Raji (cell line): ENCODE measurements at regions not wholly inside any gene's neighbourhood (a gene's known extent, or its start where the extent isn't known, plus 50 kb on each side); places are given as distances from the start of the nearest gene placed in this dataset.

Source experiments
- POLR2A ChIP-seq: IDR thresholded peaks from 2 replicates; pipeline ENCODE4 v1.6.1; 2011; ENCODE audit warnings: low read depth, low read length, control low read depth; ENCODE audit not compliant: insufficient read depth

DNA sequence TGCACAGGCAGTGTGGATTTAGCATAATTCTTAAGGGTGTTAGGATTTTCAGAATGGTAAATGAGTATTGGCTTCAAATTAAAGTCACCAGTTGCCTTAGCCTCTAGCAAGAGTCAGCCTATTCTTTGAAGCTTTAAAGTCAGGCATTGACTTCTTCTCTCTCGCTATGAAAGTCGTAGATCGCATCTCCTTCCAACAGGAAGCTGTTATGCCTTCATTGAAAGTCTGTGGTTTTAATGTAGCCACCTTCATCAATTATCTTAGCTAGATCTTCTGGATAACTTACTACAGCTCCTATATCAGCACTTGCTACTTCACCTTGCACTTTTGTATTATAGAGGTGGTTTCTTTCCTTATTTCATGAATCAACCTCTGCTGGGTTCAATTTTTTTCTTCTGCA, 320.2 kb downstream of the PTPRC start:
- no peak for TF ChIP-seq POLR2A

DNA sequence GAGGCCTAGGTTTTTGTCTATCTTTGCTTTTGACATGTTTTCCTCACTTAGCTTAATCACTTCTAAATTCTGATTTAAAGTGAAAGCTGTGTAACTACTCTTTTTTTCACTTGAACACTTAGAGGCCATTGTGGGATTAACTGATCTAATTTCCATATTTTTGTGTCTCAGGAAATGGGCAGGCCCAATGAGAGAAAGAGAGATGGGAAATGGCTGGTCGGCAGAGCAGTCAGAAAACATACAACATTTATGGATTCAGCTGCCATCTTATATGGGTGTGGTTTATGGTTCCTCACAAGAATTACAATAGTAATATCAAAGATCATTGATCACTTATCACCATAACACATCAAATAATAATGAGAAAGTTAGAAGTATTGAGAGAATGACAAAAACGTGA, 320.8 kb downstream of the PTPRC start:
- no peak for TF ChIP-seq POLR2A

DNA sequence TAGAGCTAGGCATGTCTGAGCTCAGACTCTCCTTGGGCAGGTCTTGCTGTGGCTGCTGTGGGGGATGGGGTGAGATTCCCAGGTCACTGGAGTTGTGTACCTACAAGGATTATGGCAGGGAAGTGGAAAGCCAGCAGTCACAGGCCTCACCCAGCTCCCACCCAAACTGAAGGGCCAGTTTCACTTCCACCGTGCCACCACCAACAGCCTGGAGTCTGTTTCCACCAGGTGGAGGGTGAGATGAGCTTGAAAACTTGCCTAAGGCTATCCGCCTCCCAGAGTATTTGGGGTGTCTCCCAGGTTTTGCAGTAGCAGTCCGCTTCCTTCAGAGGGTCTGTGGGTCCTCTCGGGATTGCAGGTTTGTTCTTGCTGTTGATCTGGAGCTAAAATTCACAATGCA, 327.7 kb downstream of the PTPRC start:
- no peak for TF ChIP-seq POLR2A

DNA sequence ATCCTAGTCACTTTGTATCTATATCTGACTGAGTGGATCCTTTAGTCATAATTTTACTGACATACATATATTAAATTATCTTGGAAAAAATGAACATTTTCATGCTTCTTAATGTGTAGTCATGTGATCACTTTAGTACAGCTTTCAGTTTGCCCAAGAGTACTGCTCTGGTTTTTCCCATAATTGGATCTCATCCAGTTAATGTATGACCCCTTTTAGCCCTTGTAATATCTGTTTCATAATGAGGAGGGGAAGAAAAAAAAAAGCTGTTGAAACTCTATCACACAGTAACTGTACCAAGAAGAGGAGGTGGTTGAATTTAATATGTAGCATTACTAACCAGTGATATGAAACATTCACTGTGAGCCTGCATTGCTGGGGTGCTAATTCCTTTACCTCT, 328.7 kb downstream of the PTPRC start:
- no peak for TF ChIP-seq POLR2A

DNA sequence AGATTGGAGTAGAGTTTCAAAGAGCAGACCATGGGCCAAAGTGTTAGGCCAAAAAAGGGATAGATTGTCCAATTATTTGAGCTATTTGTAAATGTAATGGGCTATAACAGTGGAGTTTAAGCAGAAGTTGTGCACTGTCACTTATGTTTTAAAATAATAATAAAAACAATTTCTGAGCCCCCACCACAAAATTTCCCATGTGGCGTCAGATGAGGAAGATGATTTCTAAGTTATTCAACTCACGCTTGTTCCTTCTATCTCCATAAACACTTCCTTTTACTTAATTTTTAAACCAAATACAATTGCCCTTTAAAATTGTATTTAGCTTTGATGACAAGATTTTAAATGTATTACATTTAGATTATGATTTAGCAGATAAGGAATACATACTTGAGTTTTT, 330.0 kb downstream of the PTPRC start:
- no peak for TF ChIP-seq POLR2A

DNA sequence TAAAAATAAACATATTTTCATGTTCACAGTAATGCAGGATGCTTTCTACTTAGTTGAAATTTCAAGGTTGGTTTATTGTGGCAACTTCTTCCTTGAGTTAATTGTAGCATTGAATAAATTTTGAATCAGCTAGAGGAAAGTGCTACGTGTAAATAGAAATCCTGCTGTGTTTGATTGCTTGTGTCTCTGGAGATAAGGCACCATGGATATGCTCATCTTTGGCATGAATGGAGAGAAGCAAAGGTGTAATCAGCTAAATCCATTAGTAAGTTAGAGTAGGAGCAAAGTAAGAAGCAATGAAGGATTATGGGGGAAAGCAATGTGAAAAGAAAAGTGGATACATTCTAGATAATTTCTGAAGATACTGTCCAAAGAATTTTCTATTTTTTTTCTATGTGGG, 331.1 kb downstream of the PTPRC start:
- TF ChIP-seq POLR2A: no peak

DNA sequence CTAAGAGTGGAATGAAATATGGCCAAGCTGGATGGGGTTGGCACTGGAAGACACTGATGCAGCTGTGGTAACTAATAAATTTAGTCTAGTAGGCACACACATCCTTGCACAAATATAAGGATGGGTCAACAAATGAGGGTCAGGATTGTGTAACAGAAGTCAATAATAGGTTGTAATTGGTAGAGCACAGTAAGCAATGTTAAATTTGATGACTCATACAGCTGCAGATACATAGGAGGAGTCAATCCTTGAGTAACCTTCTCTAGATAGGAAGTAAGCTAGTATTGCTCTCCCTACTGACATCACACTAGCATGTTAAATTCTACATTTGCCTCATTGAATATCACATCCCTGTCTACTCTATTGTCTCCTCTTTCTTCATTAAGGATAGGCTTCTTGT, 332.1 kb downstream of the PTPRC start:
- no peak for TF ChIP-seq POLR2A

DNA sequence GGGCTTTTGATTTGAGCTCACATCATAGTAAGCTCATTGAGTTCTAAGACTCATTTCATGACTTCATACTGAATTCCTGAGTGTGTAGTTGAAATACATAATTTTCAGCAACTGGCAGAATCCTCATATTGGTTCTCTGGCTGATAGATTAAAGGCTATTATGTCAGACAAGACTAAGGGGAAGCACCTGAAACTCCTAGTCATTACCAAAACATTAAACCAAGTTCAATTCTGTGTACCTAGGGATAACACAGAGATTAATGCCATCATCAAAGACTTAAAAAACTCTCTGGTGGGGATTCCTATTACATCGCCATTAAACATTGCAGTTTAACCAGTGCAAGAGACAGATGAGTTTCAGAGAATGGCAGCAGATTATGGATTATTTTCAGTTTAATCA, 339.1 kb downstream of the PTPRC start:
- TF ChIP-seq POLR2A: no peak

DNA sequence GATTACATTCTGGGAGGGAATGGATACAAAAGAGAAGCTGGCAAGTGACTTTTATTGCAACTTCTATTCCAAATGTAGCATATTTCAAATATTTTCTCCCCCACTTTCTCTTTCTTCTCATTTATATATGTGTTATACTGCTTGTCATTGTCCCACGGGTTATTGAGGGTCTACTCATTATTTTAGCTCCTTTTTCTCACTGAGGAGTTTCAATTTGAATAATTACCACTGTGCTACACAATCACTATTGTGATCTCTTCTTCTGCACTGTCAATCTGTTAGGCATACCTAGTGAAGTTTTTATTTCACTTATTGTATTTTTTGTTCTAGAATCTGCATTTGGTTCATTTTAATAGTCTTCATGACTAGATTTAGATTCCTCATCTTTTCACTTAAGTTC, 339.7 kb downstream of the PTPRC start:
- TF ChIP-seq POLR2A: no peak

DNA sequence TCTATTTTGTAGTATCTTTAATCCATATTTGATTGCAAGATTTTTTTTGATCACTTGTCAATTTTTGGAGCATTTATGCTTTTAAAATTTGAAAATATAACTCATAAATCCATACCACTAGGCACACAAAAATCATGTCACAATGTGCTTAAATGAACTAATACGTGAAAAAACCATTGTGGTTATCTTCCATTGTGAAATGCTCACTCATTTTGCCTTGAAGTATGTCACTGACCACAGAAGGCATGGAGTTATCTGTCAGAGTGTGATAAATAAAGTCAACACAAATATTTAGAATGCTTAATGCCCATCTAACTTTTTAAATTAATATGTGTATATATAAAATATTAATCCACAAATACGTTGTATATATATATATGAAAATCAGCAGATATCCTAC, 347.2 kb downstream of the PTPRC start:
- TF ChIP-seq POLR2A: no peak

DNA sequence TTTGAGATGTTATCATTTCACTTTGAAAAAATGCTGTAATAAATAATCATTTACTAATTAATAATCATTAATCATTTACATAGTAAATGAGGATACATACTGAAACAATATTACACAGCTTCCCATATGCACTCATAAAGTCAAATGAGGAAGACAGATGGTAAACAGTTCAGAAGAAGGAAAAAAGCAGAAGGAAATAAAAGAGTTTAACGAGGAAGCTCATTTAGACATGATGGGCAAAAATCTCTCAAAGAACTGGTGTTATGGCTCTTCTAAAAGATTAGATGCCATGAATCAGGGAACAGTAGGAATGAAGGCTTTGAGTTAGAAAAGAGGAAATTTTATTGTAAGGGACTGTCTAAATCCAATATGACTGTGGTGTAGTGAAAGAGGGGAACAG, 347.6 kb downstream of the PTPRC start:
- no peak for TF ChIP-seq POLR2A

DNA sequence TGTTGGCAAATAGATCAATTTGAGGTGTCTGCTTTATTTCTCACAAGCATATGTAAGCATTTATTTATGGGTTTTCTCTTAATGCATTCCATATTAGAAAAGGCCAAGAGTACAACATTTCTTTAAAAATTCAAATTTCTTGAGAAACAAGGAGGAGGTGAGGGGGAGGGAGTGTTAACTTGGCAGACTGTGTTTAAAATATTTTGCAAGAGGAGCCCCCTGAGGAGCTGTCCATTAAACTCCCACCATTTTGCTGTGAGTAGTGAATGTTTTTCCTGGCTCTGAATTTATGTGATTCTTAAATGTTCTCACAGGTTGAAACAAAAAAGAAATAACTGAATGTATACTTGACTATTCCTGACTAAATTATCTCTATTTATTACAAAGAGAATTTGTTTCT, 363.8 kb downstream of the PTPRC start:
- no peak for TF ChIP-seq POLR2A

DNA sequence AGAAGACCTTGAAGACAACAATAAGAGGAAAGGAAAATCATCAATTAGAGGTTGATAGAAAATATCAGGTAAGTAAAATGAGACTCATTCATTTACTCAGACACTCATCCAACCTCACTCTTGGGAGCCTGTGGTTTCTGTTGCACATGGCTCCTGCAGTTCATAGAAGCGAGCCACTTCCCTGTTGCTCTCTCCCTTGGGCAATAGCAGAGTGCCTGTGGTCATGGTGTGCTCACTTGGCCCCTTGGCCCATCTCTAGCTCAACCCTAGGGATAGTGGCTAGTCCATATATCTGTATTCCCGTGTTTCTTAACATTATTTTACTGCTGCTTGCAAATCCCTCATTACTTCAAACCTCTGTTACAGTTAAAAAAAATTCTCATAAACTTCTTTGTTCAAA, 368.6 kb downstream of the PTPRC start:
- TF ChIP-seq POLR2A: no peak

DNA sequence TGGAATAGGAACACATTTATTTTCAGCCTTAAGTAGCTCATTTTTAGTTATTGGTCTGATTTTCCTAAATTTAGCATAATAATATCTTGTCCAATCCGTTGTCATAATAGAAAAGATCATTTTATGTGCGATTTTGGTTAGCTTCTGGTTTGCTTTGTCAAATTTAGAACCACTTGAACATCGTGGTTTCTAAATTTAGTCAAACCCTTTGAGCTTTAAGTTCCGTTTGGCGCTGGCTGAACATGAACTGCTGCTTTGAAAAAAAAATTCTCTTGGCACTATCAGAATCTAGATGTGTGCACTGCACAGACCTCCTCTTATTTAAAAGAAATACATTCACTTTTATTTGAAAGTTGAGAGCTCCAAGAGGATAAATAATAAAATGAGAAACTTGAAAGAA, 370.6 kb downstream of the PTPRC start:
- TF ChIP-seq POLR2A: no peak

DNA sequence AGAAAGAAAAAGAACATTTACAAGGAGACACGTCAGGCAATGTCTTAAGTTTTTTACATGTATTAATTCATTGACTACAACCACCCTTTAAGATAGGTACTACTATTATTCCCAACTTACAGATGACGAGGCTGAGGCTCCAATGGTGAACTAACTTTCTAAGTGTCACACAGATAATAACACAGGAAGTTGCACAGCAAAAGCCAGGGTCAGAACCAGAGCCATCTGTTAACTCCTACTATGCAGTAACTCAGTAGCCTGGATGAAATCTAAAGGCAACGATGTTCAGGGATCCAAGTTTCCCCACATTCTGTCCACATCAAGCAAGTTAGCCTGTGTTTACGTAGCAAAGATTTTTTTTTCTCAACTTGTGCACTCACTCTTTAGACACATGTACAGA, 371.7 kb downstream of the PTPRC start:
- no peak for TF ChIP-seq POLR2A

DNA sequence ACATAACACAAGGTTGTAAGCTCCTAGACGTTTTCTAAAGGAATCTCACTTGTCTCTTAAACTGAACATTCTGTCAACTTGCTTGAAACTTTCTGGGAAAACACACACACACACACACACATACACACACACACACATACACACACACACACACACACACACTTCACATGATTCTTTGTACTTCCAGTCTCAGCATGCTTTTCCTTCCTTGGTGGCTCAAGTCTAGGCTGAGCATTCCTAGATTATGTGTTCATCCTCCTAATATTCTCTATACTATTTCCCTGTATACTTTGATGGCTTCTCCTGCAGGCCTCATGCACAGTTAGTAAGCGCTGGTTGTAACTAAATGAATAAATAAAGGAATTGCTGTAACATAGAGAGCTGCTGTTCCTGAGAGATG, 372.1 kb downstream of the PTPRC start:
- TF ChIP-seq POLR2A: no peak

DNA sequence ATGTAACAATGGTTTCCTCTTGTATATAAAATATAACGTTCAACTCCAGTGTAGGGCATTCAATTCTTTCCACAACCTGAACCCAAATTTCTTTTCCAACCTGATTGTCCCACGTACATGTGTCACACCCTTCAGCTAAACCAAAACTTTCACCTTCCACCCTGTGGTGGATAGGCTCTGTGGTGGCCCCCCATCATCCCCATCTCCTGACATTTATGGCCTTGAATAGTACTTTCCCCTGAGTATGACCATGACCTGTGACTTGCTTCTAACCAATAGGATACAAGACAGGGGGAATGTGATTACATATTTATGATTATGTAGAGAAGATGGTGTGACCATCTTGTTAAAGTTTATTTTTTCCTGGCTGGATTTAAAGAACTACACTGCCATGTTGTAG, 377.0 kb downstream of the PTPRC start:
- no peak for TF ChIP-seq POLR2A
